OCI-LY1 (cell line): ENCODE measurements at regions not wholly inside any gene's neighbourhood (a gene's known extent, or its start where the extent isn't known, plus 50 kb on each side); places are given as distances from the start of the nearest gene placed in this dataset.
"Not testable (repeated sequence)": the region's sequence is repeated elsewhere in the genome, so short reads cannot be mapped to it uniquely, and the experiment has no call there.

ENCODE experiments used
- H2AFZ ChIP-seq: fragments of 200-600 bp; sonication (generic), shearing (Covaris generic); 2 replicates; pipeline ENCODE4 v1.6.0; 2014; ENCODE audit warnings: antibody characterized with exemption, mild to moderate bottlenecking, low read length
- H3F3A ChIP-seq: fragments of 200-600 bp; sonication (generic), shearing (Covaris generic); 2 replicates; pipeline ENCODE4 v1.6.0; 2014; ENCODE audit warnings: mild to moderate bottlenecking, antibody characterized with exemption, low read length, moderate library complexity; ENCODE audit not compliant: insufficient read depth
- H3K27ac ChIP-seq: fragments of 200-600 bp; sonication (generic); 2 replicates; pipeline ENCODE4 v1.5.1; 2014; ENCODE audit warnings: low read length, mixed run types, mild to moderate bottlenecking, low read depth; ENCODE audit not compliant: poor library complexity, severe bottlenecking
- H3K27me3 ChIP-seq: fragments of 200-600 bp; sonication (generic); 2 replicates; pipeline ENCODE4 v1.6.0; 2014; ENCODE audit warnings: antibody characterized with exemption, mild to moderate bottlenecking, low read length, moderate library complexity; ENCODE audit not compliant: insufficient read depth
- H3K36me3 ChIP-seq: fragments of 200-600 bp; sonication (generic); 2 replicates; pipeline ENCODE4 v1.6.1; 2014; ENCODE audit warnings: mild to moderate bottlenecking, antibody characterized with exemption, low read length, moderate library complexity, mixed read lengths; ENCODE audit not compliant: insufficient read depth
- H3K4me1 ChIP-seq: fragments of 200-600 bp; sonication (generic); 2 replicates; pipeline ENCODE4 v1.5.1; 2014; ENCODE audit warnings: mild to moderate bottlenecking, low read length, moderate library complexity; ENCODE audit not compliant: insufficient read depth, severe bottlenecking
- H3K4me2 ChIP-seq: fragments of 200-600 bp; sonication (generic), shearing (Covaris generic); 2 replicates; pipeline ENCODE4 v1.6.1; 2014; ENCODE audit warnings: low read length
- H3K4me3 ChIP-seq: fragments of 200-600 bp; sonication (generic); 2 replicates; pipeline ENCODE4 v1.5.1; 2014; ENCODE audit warnings: low read length, low read depth, mild to moderate bottlenecking, mixed read lengths; ENCODE audit not compliant: poor library complexity, severe bottlenecking
- H3K79me2 ChIP-seq: fragments of 200-600 bp; shearing (Covaris generic); 2 replicates; pipeline ENCODE4 v1.6.1; 2016; ENCODE audit warnings: mixed run types, low read length, mixed read lengths; ENCODE audit not compliant: insufficient read depth
- H3K9ac ChIP-seq: fragments of 200-600 bp; sonication (generic), shearing (Covaris generic); 2 replicates; pipeline ENCODE4 v1.6.1; 2014; ENCODE audit warnings: mild to moderate bottlenecking, low read length, mixed read lengths
- H3K9me2 ChIP-seq: fragments of 200-600 bp; sonication (generic), shearing (Covaris generic); 2 replicates; pipeline ENCODE4 v1.6.1; 2014; ENCODE audit warnings: low read depth, mild to moderate bottlenecking, low read length, mixed read lengths
- H3K9me3 ChIP-seq: fragments of 200-600 bp; shearing (Covaris generic); 2 replicates; pipeline ENCODE4 v1.6.1; 2014; ENCODE audit warnings: low read length, mixed read lengths
- H4K20me1 ChIP-seq: fragments of 200-600 bp; sonication (generic), shearing (Covaris generic); 2 replicates; pipeline ENCODE4 v1.6.0; 2016; ENCODE audit warnings: mild to moderate bottlenecking, low read length; ENCODE audit not compliant: insufficient read depth
- EZH2 ChIP-seq: fragments of 200-600 bp; sonication (generic), shearing (Covaris generic); IDR thresholded peaks from 2 replicates; pipeline ENCODE4 v1.8.0; 2017; ENCODE audit warnings: borderline replicate concordance, mixed run types, mild to moderate bottlenecking, antibody characterized with exemption, low read length, moderate library complexity, mixed read lengths
- TF ChIP-seq, protein P1 (sequence below): fragments of 200-600 bp; sonication (generic), shearing (Covaris generic); IDR thresholded peaks from 2 replicates; pipeline ENCODE4 v1.5.1; 2017; ENCODE audit warnings: mild to moderate bottlenecking, antibody characterized with exemption, low read length, moderate library complexity, mixed read lengths

DNA sequence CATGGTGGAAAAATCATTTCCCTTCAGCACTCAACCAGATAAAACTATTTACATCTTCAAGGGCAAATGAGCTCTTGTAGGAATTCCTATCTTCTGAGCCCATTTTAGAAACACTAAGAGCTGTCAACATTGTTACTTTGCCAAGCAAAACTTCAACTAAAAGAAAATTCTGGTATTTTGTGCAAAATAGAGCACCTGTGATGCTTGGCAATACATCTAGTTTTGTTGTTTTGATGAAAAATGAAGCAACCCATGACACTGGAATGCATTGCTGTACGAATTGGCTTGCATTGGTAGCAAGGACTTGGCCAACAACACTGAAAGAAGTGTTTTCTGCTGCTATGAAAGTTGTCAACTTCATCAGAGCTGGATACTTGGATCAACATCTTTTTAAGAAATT lies 194.4 kb downstream of the COX18 start:
- Histone ChIP-seq H3F3A (no peaks in the 10 kb centered on the region), H3K9ac (no peak overlapping the region), H3K4me3 (no peak overlapping the region), H4K20me1 (no peaks in the 10 kb centered on the region), H3K4me1 (no peaks in the 10 kb centered on the region), H3K9me2 (no peaks in the 10 kb centered on the region), H3K9me3 (no peaks in the 10 kb centered on the region), H3K36me3 (no peaks in the 10 kb centered on the region), H2AFZ (no peak overlapping the region), H3K27ac (no peak overlapping the region), H3K27me3 (no peaks in the 10 kb centered on the region), H3K4me2 (no peak overlapping the region), H3K79me2 (no peaks in the 10 kb centered on the region)
- TF ChIP-seq, protein P1, sequence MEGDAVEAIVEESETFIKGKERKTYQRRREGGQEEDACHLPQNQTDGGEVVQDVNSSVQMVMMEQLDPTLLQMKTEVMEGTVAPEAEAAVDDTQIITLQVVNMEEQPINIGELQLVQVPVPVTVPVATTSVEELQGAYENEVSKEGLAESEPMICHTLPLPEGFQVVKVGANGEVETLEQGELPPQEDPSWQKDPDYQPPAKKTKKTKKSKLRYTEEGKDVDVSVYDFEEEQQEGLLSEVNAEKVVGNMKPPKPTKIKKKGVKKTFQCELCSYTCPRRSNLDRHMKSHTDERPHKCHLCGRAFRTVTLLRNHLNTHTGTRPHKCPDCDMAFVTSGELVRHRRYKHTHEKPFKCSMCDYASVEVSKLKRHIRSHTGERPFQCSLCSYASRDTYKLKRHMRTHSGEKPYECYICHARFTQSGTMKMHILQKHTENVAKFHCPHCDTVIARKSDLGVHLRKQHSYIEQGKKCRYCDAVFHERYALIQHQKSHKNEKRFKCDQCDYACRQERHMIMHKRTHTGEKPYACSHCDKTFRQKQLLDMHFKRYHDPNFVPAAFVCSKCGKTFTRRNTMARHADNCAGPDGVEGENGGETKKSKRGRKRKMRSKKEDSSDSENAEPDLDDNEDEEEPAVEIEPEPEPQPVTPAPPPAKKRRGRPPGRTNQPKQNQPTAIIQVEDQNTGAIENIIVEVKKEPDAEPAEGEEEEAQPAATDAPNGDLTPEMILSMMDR = no peak
- no peak for TF ChIP-seq EZH2

DNA sequence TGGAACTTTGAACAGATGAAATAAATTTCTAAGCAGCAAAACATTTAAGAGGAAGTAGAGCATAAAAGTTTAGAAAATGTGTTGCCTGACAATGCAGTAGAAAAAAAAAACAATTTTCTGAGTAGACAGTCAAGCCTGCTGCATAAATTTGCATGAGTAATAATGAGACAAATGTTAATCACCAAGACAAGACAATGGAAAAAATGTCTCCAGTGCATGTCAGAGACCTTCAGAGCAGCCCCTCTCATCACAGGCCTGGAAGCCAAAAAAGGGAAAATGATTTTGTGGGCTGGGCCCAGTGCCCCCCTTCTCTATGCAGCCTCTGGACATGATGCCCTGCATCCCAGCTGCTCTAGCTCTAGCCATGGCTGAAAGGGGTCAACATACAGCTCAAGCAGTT lies 204.6 kb downstream of the COX18 start:
- Histone ChIP-seq H3K9me2 (no peaks in the 10 kb centered on the region), H3K9me3 (no peaks in the 10 kb centered on the region), H3K79me2 (no peaks in the 10 kb centered on the region), H3K27ac (no peak overlapping the region), H3K4me3 (no peak overlapping the region), H3F3A (no peaks in the 10 kb centered on the region), H3K9ac (no peak overlapping the region), H3K27me3 (no peaks in the 10 kb centered on the region), H3K36me3 (no peaks in the 10 kb centered on the region), H4K20me1 (no peaks in the 10 kb centered on the region), H3K4me1 (no peaks in the 10 kb centered on the region), H3K4me2 (no peak overlapping the region), H2AFZ (no peak overlapping the region)
- TF ChIP-seq, protein P1 = no peak
- no peak for TF ChIP-seq EZH2

DNA sequence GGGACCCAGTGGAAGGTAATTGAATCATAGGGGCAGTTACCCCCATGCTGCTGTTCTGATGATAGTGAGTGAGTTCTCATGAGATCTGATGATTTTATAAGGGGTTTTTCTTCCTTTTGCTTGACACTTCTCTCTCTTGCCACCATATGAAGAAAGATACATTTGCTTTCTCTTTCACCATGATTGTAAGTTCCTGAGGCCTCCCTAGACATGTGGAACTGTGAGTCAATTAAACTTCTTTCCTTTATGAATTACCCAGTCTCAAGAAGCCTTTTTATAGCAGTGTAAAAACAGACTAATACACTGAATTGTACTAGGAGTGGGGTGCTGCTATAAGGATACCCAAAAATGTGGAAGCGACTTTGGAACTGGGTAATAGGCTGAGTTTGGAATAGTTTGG lies 205.2 kb downstream of the COX18 start:
- H3K79me2 ChIP-seq, H3K27ac ChIP-seq, H3K9me2 ChIP-seq, H3K9me3 ChIP-seq, H3K4me3 ChIP-seq, H3K36me3 ChIP-seq, H3K4me2 ChIP-seq, H3K9ac ChIP-seq, H4K20me1 ChIP-seq, H3K27me3 ChIP-seq, H3F3A ChIP-seq, H2AFZ ChIP-seq, H3K4me1 ChIP-seq: not testable (repeated sequence)

DNA sequence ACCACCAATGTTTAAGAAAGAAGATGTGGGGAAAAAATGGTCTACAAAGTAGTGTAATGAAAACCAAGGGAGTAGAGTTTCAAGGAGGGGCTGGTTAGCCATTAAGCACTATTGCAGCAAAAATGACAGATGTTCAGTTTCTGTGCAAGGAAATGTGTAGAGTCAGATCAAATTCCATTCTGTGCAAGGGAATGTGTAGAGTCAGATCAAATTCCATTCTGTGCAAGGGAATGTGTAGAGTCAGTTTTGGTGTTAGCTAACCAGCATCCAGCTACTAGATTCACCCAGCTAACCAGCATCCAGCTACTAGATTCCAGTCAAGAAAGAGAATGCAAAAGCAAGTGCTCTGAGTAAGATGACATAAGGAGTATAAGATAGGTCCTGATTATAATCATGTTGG lies 208.8 kb downstream of the COX18 start:
- Histone ChIP-seq H3F3A (no peaks in the 10 kb centered on the region), H3K27me3 (no peaks in the 10 kb centered on the region), H3K4me3 (no peak overlapping the region), H3K79me2 (no peaks in the 10 kb centered on the region), H3K9ac (no peak overlapping the region), H3K9me3 (no peaks in the 10 kb centered on the region), H4K20me1 (no peaks in the 10 kb centered on the region), H2AFZ (no peak overlapping the region), H3K4me2 (no peak overlapping the region), H3K4me1 (no peaks in the 10 kb centered on the region), H3K9me2 (no peaks in the 10 kb centered on the region), H3K36me3 (no peaks in the 10 kb centered on the region), H3K27ac (no peak overlapping the region)
- TF ChIP-seq, protein P1 = no peak
- no peak for TF ChIP-seq EZH2
